BE2C (cell line): ENCODE measurements at regions not wholly inside any gene's neighbourhood (a gene's known extent, or its start where the extent isn't known, plus 50 kb on each side); places are given as distances from the start of the nearest gene placed in this dataset.

Experiments used
- DNase-seq: peaks from one replicate; pipeline ENCODE4 v3.0.0-alpha.2; 2020
- H3K27me3 ChIP-seq: fragments of 250-450 bp; sonication (Bioruptor Pico); 2 replicates; pipeline ENCODE4 v1.5.1; 2020; ENCODE audit warnings: mild to moderate bottlenecking
- H3K36me3 ChIP-seq: fragments of 250-450 bp; sonication (Bioruptor Pico); 2 replicates; pipeline ENCODE4 v1.5.1; 2020; ENCODE audit warnings: mild to moderate bottlenecking
- H3K4me1 ChIP-seq: fragments of 250-450 bp; sonication (Bioruptor Pico); 2 replicates; pipeline ENCODE4 v1.5.1; 2020
- H3K4me3 ChIP-seq: 2 replicates; pipeline ENCODE4 v1.5.1; 2011; ENCODE audit warnings: low read depth, low read length
- H3K9me3 ChIP-seq: fragments of 250-450 bp; sonication (Bioruptor Pico); 2 replicates; pipeline ENCODE4 v1.5.1; 2020
- TF ChIP-seq, protein P1 (sequence below): IDR thresholded peaks from 2 replicates; pipeline ENCODE4 v1.5.1; 2012; ENCODE audit warnings: mild to moderate bottlenecking, low read depth, low read length

GRCh38 chr15:97383516-97383915 is 577.0 kb upstream of the ARRDC4 start:
- TF ChIP-seq, protein P1, sequence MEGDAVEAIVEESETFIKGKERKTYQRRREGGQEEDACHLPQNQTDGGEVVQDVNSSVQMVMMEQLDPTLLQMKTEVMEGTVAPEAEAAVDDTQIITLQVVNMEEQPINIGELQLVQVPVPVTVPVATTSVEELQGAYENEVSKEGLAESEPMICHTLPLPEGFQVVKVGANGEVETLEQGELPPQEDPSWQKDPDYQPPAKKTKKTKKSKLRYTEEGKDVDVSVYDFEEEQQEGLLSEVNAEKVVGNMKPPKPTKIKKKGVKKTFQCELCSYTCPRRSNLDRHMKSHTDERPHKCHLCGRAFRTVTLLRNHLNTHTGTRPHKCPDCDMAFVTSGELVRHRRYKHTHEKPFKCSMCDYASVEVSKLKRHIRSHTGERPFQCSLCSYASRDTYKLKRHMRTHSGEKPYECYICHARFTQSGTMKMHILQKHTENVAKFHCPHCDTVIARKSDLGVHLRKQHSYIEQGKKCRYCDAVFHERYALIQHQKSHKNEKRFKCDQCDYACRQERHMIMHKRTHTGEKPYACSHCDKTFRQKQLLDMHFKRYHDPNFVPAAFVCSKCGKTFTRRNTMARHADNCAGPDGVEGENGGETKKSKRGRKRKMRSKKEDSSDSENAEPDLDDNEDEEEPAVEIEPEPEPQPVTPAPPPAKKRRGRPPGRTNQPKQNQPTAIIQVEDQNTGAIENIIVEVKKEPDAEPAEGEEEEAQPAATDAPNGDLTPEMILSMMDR, result no peak
- no peaks in the 10 kb centered on the region for H3K9me3 ChIP-seq

DNA sequence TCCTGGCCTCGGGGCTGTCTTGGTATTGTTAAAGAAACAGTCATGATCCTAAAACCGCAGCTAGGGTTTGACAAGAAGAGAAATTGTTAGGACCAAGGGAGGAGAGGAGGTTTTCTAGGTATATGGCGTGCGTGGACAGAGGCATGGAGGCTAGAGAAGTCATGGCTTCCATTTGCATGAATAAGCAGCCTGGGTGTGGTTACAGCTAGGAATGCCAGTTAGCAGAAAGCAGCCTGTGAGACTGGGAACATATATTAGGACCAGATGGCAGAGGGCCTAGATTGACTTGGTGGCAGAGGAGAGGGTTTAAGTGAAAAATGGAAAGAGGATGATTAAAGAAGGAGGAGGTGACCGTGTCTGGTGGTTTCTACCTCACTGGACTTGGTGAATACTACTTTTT is 573.6 kb upstream of the ARRDC4 start:
- H3K4me1 ChIP-seq, result no peaks in the 10 kb centered on the region
- TF ChIP-seq, protein P1, result no peak
- H3K4me3 ChIP-seq, result no peak overlapping the region
- DNase-seq, result no peak
- no peaks in the 10 kb centered on the region for H3K36me3 ChIP-seq
- H3K9me3 ChIP-seq, result no peaks in the 10 kb centered on the region
- H3K27me3 ChIP-seq, result no peaks in the 10 kb centered on the region

More at GRCh38 chr15:97383516-97383915, 577.0 kb upstream of the ARRDC4 start:
- no peak overlapping the region for H3K4me3 ChIP-seq
- DNase-seq, result no peak
- no peaks in the 10 kb centered on the region for H3K36me3 ChIP-seq
- H3K4me1 ChIP-seq, result no peaks in the 10 kb centered on the region
- H3K27me3 ChIP-seq, result no peaks in the 10 kb centered on the region

DNA sequence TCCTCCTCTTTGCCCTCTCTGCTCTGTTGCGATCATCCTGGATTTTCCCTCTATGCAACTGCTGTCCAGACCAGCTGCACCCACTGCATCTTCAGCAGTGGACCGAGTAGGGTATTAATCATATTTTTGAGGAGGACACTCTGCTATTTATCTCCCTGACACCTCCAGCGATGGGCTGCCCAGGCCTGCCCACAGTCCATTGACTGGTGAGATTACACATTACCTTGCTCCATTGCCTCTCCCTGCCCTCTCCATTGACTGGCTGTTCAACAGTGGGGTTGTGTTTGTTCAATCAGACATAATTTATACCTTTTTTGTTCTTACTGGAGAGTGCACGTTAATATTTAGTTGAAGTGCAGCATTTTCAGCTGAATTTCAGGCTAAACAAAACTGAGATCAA is 559.3 kb upstream of the ARRDC4 start:
- no peaks in the 10 kb centered on the region for H3K36me3 ChIP-seq
- no peak for DNase-seq
- TF ChIP-seq, protein P1, result no peak
- H3K27me3 ChIP-seq, result no peaks in the 10 kb centered on the region
- no peaks in the 10 kb centered on the region for H3K9me3 ChIP-seq
- no peaks in the 10 kb centered on the region for H3K4me1 ChIP-seq
- H3K4me3 ChIP-seq, result no peak overlapping the region

DNA sequence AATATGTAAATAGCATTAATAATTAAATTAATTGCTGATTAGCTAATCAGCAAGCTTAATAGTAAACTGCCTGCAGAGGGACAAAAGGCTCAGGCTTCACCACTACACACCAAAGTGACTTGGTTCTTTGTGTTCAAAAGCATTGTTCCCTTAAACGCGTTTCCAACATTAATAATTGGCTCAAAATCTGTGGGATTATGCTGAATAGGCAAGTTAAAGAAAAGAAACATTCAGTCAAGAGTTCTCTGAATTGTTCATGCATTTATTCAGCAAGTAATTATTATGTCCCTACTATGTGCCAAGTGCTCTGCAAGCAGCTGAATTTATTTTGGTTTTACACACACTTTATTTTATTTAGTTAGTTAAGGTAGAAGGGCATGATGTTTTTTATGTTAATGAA is 558.5 kb upstream of the ARRDC4 start:
- Histone ChIP-seq H3K27me3 (no peaks in the 10 kb centered on the region), H3K36me3 (no peaks in the 10 kb centered on the region), H3K4me3 (no peak overlapping the region), H3K9me3 (no peaks in the 10 kb centered on the region), H3K4me1 (no peaks in the 10 kb centered on the region)
- TF ChIP-seq, protein P1, result no peak
- DNase-seq, result no peak

DNA sequence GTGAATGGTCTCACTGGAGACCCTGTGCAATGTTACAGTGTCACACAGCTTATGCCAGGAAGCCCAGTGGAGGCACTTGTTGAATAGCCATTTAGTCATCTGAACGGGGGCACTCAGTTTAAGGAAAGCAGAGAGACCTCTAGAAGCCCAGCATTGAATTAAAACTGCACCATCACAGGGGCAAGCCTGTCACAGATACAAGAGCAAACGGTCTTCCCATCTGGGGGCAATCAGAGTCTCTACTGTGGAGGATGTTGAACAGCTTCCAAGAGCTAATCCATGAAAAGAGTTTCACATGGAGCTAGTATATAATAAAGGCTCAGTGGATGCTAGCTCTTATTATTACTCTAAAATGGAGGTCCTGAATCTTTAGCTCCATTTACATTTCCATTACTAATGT is 553.7 kb upstream of the ARRDC4 start:
- TF ChIP-seq, protein P1, result no peak
- DNase-seq, result no peak
- Histone ChIP-seq H3K4me1 (no peaks in the 10 kb centered on the region), H3K36me3 (no peaks in the 10 kb centered on the region), H3K27me3 (no peaks in the 10 kb centered on the region), H3K9me3 (no peaks in the 10 kb centered on the region; the same call in 1 of the 2 replicates), H3K4me3 (no peak overlapping the region)

- Histone ChIP-seq H3K27me3 (no peaks in the 10 kb centered on the region), H3K4me3 (no peak overlapping the region), H3K9me3 (no peaks in the 10 kb centered on the region; the same call in 1 of the 2 replicates), H3K4me1 (no peaks in the 10 kb centered on the region), H3K36me3 (no peaks in the 10 kb centered on the region)
- DNase-seq, result no peak
- TF ChIP-seq, protein P1, result no peak
Measured at GRCh38 chr15:97410897-97411575, 549.5 kb upstream of the ARRDC4 start.
